CD4-positive, alpha-beta memory T cell (primary cell): ENCODE measurements at regions not wholly inside any gene's neighbourhood (a gene's known extent, or its start where the extent isn't known, plus 50 kb on each side); places are given as distances from the start of the nearest gene placed in this dataset.

Experiments
- CTCF ChIA-PET: fragments of 350-600 bp; sonication (Branson Sonifier 250); formaldehyde crosslinking; loops from one replicate; lab custom pipeline; 2021; ENCODE audit warnings: inconsistent platforms; ENCODE audit not compliant: partially characterized antibody; lab: Charles Lee
- POLR2A ChIA-PET: fragments of 350-600 bp; sonication (Branson Sonifier 250); formaldehyde crosslinking; loops from one replicate; lab custom pipeline; 2021; ENCODE audit not compliant: partially characterized antibody; lab: Charles Lee
- DNase-seq, 5 donors: peaks; one replicate each; pipeline versions ENCODE4 v3.0.0 to v3.0.0-alpha.2; 2020 to 2022; ENCODE audit warnings: mixed read lengths in 1 of 5
- H3K27ac ChIP-seq: one replicate; pipeline ENCODE4 v1.7.0; 2013; ENCODE audit warnings: low read depth, low read length
- H3K27me3 ChIP-seq: 2 replicates; pipeline ENCODE4 v1.7.0; 2013; ENCODE audit warnings: mild to moderate bottlenecking, low read length, moderate library complexity; ENCODE audit not compliant: insufficient read depth
- H3K36me3 ChIP-seq: 2 replicates; pipeline ENCODE4 v1.7.0; 2013; ENCODE audit warnings: mild to moderate bottlenecking, low read length, moderate library complexity; ENCODE audit not compliant: insufficient read depth
- H3K4me1 ChIP-seq: 2 replicates; pipeline ENCODE4 v1.7.0; 2013; ENCODE audit warnings: mild to moderate bottlenecking, low read length, moderate library complexity; ENCODE audit not compliant: insufficient read depth
- H3K4me3 ChIP-seq, 2 donors: one replicate each; pipeline ENCODE4 v1.7.0; 2013; ENCODE audit warnings: low read length in 2 of 2, mild to moderate bottlenecking in 1 of 2
- H3K9me3 ChIP-seq, 2 donors: one replicate each; pipeline ENCODE4 v1.7.0; 2013; ENCODE audit warnings: low read length in 2 of 2, control low read depth in 1 of 2; ENCODE audit not compliant: control insufficient read depth in 1 of 2
- H3K27ac Mint-ChIP-seq, 7 donors: one replicate each; pipeline ENCODE4 v1.8.0; 2020 to 2021; ENCODE audit warnings: mixed read lengths in 7 of 7, mild to moderate bottlenecking in 6 of 7, inconsistent platforms in 3 of 7, moderate library complexity in 3 of 7
- H3K27me3 Mint-ChIP-seq, 2 donors: one replicate each; pipeline ENCODE4 v1.8.0; 2020 to 2021; ENCODE audit warnings: mixed read lengths in 2 of 2
- H3K36me3 Mint-ChIP-seq, 2 donors: one replicate each; pipeline ENCODE4 v1.8.0; 2020 to 2021; ENCODE audit warnings: mixed read lengths in 2 of 2, inconsistent platforms in 1 of 2, mild to moderate bottlenecking in 1 of 2
- H3K4me1 Mint-ChIP-seq, 4 donors: one replicate each; pipeline ENCODE4 v1.8.0; 2020 to 2021; ENCODE audit warnings: mixed read lengths in 4 of 4, mild to moderate bottlenecking in 1 of 4
- H3K4me3 Mint-ChIP-seq, 8 donors: one replicate each; pipeline ENCODE4 v1.8.0; 2020 to 2021; ENCODE audit warnings: mixed read lengths in 8 of 8, mild to moderate bottlenecking in 7 of 8, moderate library complexity in 6 of 8, inconsistent platforms in 3 of 8
- H3K9me3 Mint-ChIP-seq, 8 donors: one replicate each; pipeline ENCODE4 v1.8.0; 2020 to 2021; ENCODE audit warnings: mixed read lengths in 8 of 8, mild to moderate bottlenecking in 5 of 8, inconsistent platforms in 3 of 8, moderate library complexity in 1 of 8
- intact Hi-C: fragments of 100-400 bp; cut with micrococcal nuclease; formaldehyde crosslinking; loops from one replicate; pipeline ENCODE4 v1.15.1; 2023

DNA sequence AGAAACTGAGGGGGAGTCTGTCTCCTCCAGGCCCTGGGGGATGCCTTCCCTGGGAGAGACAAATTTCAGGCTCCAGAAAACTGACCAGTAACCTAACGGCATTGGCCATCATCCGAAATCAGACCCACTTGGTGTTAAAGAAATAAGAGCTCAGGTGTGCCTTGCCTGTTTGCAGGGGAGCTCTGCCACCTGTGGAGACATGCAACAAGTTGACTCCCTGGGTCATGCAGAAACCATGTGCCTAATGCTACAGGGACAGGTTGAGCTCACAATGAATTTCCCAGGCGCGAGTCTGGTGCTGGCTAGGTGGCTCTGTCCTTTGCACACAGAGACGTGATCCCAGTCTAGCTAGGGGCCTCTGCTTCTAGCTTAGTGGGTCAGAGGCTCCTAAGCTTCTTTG is 95.8 kb upstream of the KIT start:
- ChIA-PET CTCF (no interaction called here), POLR2A (no interaction called here)
- Histone ChIP-seq H3K36me3 (no peaks in the 10 kb centered on the region), H3K27me3 (no peaks in the 10 kb centered on the region), H3K27ac (no peak overlapping the region), H3K4me1 (peaks cover 3% of the 10 kb centered on the region), H3K9me3 (no peaks in the 10 kb centered on the region), H3K4me3 (no peak overlapping the region)
- peaks cover 2 to 3% of the 10 kb centered on the region in 2 donors for H3K27me3 Mint-ChIP-seq
- no peaks in the 10 kb centered on the region for H3K36me3 Mint-ChIP-seq
- no peak overlapping the region for H3K27ac Mint-ChIP-seq
- H3K4me1 Mint-ChIP-seq, result peaks cover 6 to 10% (median 8%) of the 10 kb centered on the region in 4 donors
- peaks cover 0 to 2% (median 0%) of the 10 kb centered on the region in 8 donors for H3K9me3 Mint-ChIP-seq
- intact Hi-C loops, result no loop called here
- no peak for DNase-seq
- no peak overlapping the region for H3K4me3 Mint-ChIP-seq

- H3K4me1 ChIP-seq, result peaks cover 3% of the 10 kb centered on the region
- intact Hi-C loops, result no loop called here
- no peak overlapping the region for H3K4me3 ChIP-seq
- Mint-ChIP-seq H3K4me1 (peaks cover 6 to 11% (median 8%) of the 10 kb centered on the region in 4 donors), H3K27me3 (peaks cover 0 to 1% of the 10 kb centered on the region in 2 donors), H3K4me3 (peak overlapping the region in 4 of 8 donors; percentile 8 to 47 (median 34)), H3K36me3 (no peaks in the 10 kb centered on the region), H3K9me3 (no peaks in the 10 kb centered on the region), H3K27ac (peak overlapping the region in 1 of 7 donors; percentile 17)
- H3K9me3 ChIP-seq, result no peaks in the 10 kb centered on the region
- peak in 1 of 5 donors; percentile 3 for DNase-seq
- no peak overlapping the region for H3K27ac ChIP-seq
- no peaks in the 10 kb centered on the region for H3K36me3 ChIP-seq
- CTCF ChIA-PET, result no interaction called here
- POLR2A ChIA-PET, result no interaction called here
- H3K27me3 ChIP-seq, result no peaks in the 10 kb centered on the region
Observed at GRCh38 chr4:54566608-54567007, 91.1 kb upstream of the KIT start.

DNA sequence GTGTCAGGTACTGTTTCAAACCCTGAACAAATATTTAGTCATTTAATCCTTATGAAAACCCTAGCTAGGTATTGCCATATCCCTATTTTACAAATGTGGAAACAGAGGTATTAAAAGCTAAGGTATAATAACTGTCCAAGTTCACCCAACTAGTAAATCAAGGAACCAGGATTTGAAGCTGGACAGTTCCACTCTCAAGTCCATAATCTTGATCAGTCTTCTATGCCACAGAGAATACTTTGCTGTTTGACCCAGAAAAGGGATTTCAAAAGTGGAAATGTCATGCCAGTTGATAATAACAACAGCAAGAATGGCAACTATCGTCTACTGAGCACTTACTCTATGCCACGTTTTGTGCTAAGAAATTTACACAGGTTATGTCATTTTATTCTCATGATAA is 90.4 kb upstream of the KIT start:
- H3K9me3 Mint-ChIP-seq, result no peaks in the 10 kb centered on the region
- H3K4me1 Mint-ChIP-seq, result peaks cover 6 to 11% (median 8%) of the 10 kb centered on the region in 4 donors
- Histone ChIP-seq H3K4me3 (no peak overlapping the region), H3K9me3 (no peaks in the 10 kb centered on the region), H3K36me3 (no peaks in the 10 kb centered on the region), H3K27ac (no peak overlapping the region), H3K27me3 (no peaks in the 10 kb centered on the region), H3K4me1 (peaks cover 3% of the 10 kb centered on the region)
- CTCF ChIA-PET, result no interaction called here
- no peak overlapping the region for H3K27ac Mint-ChIP-seq
- H3K27me3 Mint-ChIP-seq, result peaks cover 0 to 1% of the 10 kb centered on the region in 2 donors
- DNase-seq, result no peak
- intact Hi-C loops, result no loop called here
- H3K4me3 Mint-ChIP-seq, result no peak overlapping the region
- H3K36me3 Mint-ChIP-seq, result no peaks in the 10 kb centered on the region
- POLR2A ChIA-PET, result no interaction called here

GRCh38 chr4:54568184-54568583 is 89.6 kb upstream of the KIT start:
- no peaks in the 10 kb centered on the region for H3K9me3 Mint-ChIP-seq
- H3K36me3 ChIP-seq, result no peaks in the 10 kb centered on the region
- H3K27ac Mint-ChIP-seq, result no peak overlapping the region
- no peaks in the 10 kb centered on the region for H3K9me3 ChIP-seq
- H3K27me3 ChIP-seq, result no peaks in the 10 kb centered on the region
- peaks cover 6 to 11% (median 8%) of the 10 kb centered on the region in 4 donors for H3K4me1 Mint-ChIP-seq
- DNase-seq, result no peak
- no peaks in the 10 kb centered on the region for H3K36me3 Mint-ChIP-seq
- no peak overlapping the region for H3K27ac ChIP-seq
- intact Hi-C loops, result no loop called here
- POLR2A ChIA-PET, result no interaction called here
- CTCF ChIA-PET, result no interaction called here
- H3K4me1 ChIP-seq, result peaks cover 3% of the 10 kb centered on the region
- no peak overlapping the region for H3K4me3 ChIP-seq
- no peak overlapping the region for H3K4me3 Mint-ChIP-seq
- H3K27me3 Mint-ChIP-seq, result peaks cover 0 to 1% of the 10 kb centered on the region in 2 donors

GRCh38 chr4:54570822-54571221 is 86.9 kb upstream of the KIT start:
- H3K27ac Mint-ChIP-seq, result no peak overlapping the region
- peaks cover 3% of the 10 kb centered on the region for H3K4me1 ChIP-seq
- no peak overlapping the region for H3K4me3 Mint-ChIP-seq
- H3K9me3 Mint-ChIP-seq, result no peaks in the 10 kb centered on the region
- peaks cover 3% of the 10 kb centered on the region in 2 donors for H3K27me3 Mint-ChIP-seq
- H3K27me3 ChIP-seq, result no peaks in the 10 kb centered on the region
- H3K4me3 ChIP-seq, result no peak overlapping the region
- H3K4me1 Mint-ChIP-seq, result peaks cover 6 to 11% (median 8%) of the 10 kb centered on the region in 4 donors
- no peaks in the 10 kb centered on the region for H3K36me3 ChIP-seq
- DNase-seq, result no peak
- ChIA-PET POLR2A (no interaction called here), CTCF (no interaction called here)
- no peak overlapping the region for H3K27ac ChIP-seq
- intact Hi-C loops, result no loop called here
- no peaks in the 10 kb centered on the region for H3K9me3 ChIP-seq
- H3K36me3 Mint-ChIP-seq, result no peaks in the 10 kb centered on the region

DNA sequence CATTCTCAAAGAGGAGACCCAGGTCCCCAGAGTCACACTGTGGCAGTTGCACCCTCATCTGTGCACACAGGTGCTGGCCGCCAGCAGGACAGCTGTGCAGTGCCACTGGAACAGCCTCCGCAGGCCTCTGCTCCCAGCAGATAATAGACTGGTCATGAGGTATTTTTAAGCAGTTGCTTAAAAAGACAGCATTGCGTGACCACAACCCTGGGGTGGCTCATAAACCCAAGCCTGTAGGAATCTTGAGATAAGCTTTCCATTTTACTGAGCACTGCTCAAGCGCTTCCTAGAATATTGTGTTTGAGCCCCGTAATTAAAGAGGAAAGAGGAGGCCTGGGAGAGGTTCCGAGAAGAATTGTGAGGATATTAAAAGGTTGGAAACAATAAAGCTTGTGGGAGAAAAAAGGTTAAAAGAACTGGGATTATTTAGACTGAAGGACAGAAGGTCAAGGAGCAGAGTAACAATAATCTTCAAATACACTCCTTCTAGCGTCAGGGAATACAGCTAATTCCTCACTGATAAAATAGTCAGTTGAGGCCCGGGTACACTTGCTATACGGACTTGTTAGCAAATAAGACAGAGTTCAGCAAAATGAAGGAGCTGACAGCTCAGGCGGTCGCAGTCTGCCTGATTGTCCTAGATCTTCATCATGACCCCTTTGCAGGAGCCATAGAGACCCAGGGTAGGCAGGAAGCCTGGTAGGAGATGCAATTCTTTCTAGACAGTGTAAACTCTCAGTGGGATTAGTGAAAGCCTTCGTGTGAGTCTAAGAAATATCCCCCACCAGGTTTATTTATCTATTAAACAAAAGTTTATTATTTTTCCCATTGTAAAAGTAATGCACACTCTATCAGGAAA is 86.2 kb upstream of the KIT start:
- H3K4me1 ChIP-seq, result peaks cover 3% of the 10 kb centered on the region
- H3K4me3 Mint-ChIP-seq, result no peak overlapping the region
- H3K27ac Mint-ChIP-seq, result no peak overlapping the region
- no peaks in the 10 kb centered on the region for H3K36me3 Mint-ChIP-seq
- H3K4me3 ChIP-seq, result no peak overlapping the region
- intact Hi-C loops, result no loop called here
- ChIA-PET POLR2A (no interaction called here), CTCF (no interaction called here)
- peaks cover 3 to 5% (median 4%) of the 10 kb centered on the region in 4 donors for H3K4me1 Mint-ChIP-seq
- no peak overlapping the region for H3K27ac ChIP-seq
- H3K36me3 ChIP-seq, result no peaks in the 10 kb centered on the region
- no peaks in the 10 kb centered on the region for H3K27me3 ChIP-seq
- H3K9me3 ChIP-seq, result no peaks in the 10 kb centered on the region
- DNase-seq, result no peak
- peaks cover 3% of the 10 kb centered on the region in 2 donors for H3K27me3 Mint-ChIP-seq
- no peaks in the 10 kb centered on the region for H3K9me3 Mint-ChIP-seq

DNA sequence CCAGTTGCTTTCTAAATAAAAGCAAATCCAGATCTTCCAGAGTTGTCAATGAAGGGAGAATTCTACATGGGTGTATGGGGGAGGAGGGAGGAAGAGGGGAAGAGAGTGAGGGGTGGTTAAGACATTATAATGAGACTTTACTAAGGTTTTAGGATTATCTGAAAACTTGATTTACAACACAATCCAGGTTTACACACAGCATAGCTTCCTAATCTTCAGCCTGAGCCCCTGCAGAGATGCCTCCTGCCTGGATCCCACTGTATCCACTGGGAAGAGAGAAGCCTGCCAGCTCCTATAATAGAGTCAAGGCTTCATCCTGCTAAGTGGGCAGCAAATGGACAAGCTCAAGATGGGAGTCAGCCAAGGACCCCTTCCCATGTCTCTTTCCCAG is 85.6 kb upstream of the KIT start:
- no peak for DNase-seq
- Histone ChIP-seq H3K4me3 (no peak overlapping the region), H3K4me1 (no peaks in the 10 kb centered on the region), H3K9me3 (no peaks in the 10 kb centered on the region), H3K27ac (no peak overlapping the region), H3K36me3 (no peaks in the 10 kb centered on the region), H3K27me3 (no peaks in the 10 kb centered on the region)
- POLR2A ChIA-PET, result no interaction called here
- Mint-ChIP-seq H3K36me3 (no peaks in the 10 kb centered on the region), H3K4me1 (no peaks in the 10 kb centered on the region), H3K27me3 (peaks cover 3% of the 10 kb centered on the region in 2 donors), H3K4me3 (no peak overlapping the region), H3K9me3 (no peaks in the 10 kb centered on the region), H3K27ac (no peak overlapping the region)
- intact Hi-C loops, result no loop called here
- CTCF ChIA-PET, result no interaction called here
